ENCODE measurements at regions not wholly inside any gene's neighbourhood (a gene's known extent, or its start where the extent isn't known, plus 50 kb on each side); places are given as distances from the start of the nearest gene placed in this dataset.

DNA sequence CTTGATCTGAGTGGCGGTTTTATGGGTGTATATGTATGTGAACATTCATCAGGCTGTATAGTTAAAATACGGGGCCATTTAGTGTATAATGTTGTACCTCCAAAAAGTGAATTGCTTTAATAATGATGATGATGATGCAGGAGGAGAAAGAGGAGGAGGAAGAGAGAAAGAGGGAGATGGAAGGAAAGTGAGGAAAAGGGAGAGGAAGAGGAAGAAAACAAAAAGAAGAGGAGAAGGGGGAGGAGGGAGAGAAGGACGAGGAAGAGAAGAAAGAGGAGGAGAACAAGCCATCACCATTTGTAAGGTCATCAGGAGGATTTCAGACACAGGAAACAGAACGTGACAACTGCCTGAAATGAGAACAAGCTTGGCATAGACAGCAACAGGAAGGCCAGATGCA is 168.4 kb upstream of the NCKAP5 start:
- Histone ChIP-seq H3K23me2 (ENCODE audit: low read depth, low read length) (no peaks in the 10 kb centered on the region), H3K27me3 (replicated peaks in 1 of 4; ENCODE audit: control insufficient read depth in 3 of 4, extremely low read depth in 1 of 4, insufficient read depth in 3 of 4, low read length in 3 of 4) (no peaks in the 10 kb centered on the region), H3K56ac (replicated peaks; ENCODE audit: insufficient read length, low read depth, low read length) (no peak overlapping the region), H2BK15ac (ENCODE audit: low read length) (no peak overlapping the region), H2BK5ac (ENCODE audit: low read depth, low read length) (no peak overlapping the region), H3K4me1 (replicated peaks in 1 of 4; ENCODE audit: control insufficient read depth in 3 of 4, insufficient read depth in 4 of 4, low read length in 3 of 4) (no peaks in the 10 kb centered on the region), H3K9ac (replicated peaks in 1 of 4; ENCODE audit: extremely low read depth in 1 of 4, low read depth in 3 of 4, low read length in 3 of 4) (no peak overlapping the region), H3K23ac (ENCODE audit: insufficient read length) (no peak overlapping the region), H2BK12ac (ENCODE audit: low read depth, low read length) (no peak overlapping the region), H2AK5ac (ENCODE audit: low read depth, low read length) (no peak overlapping the region), H3K4ac (replicated peaks; ENCODE audit: insufficient read length, low read depth, low read length) (no peak overlapping the region), H2AFZ (ENCODE audit: low read length) (no peak overlapping the region), H4K20me1 (replicated peaks in 1 of 2; ENCODE audit: control insufficient read depth in 1 of 2, insufficient read depth in 2 of 2, low read length in 2 of 2) (no peaks in the 10 kb centered on the region), H3K9me3 (ENCODE audit: insufficient read depth in 2 of 2, low read depth in 1 of 2, low read length in 1 of 2) (peaks cover 0 to 3% of the 10 kb centered on the region in 2 experiments; a peak in 1 of 4 replicates), H3K36me3 (ENCODE audit: control insufficient read depth in 2 of 4, insufficient read depth in 4 of 4, low read length in 3 of 4) (no peaks in the 10 kb centered on the region), H3K18ac (ENCODE audit: extremely low read depth, low read length) (no peak overlapping the region), H3K79me1 (ENCODE audit: low read depth, low read length) (no peaks in the 10 kb centered on the region), H3K14ac (ENCODE audit: insufficient read length) (no peak overlapping the region), H4K91ac (replicated peaks; ENCODE audit: insufficient read length, low read length) (no peak overlapping the region), H3K4me3 (ENCODE audit: extremely low read depth in 1 of 4, insufficient read depth in 2 of 4, low read depth in 3 of 4, low read length in 4 of 4) (no peak overlapping the region), H4K8ac (ENCODE audit: extremely low read depth, insufficient read depth, low read length) (no peak overlapping the region), H3K79me2 (ENCODE audit: control insufficient read depth in 1 of 2, insufficient read depth in 2 of 2, low read length in 2 of 2) (no peaks in the 10 kb centered on the region), H4K5ac (ENCODE audit: insufficient read length, low read depth, low read length) (no peak overlapping the region), H3K4me2 (ENCODE audit: insufficient read depth in 1 of 2, low read depth in 2 of 2, low read length in 2 of 2) (no peak overlapping the region), H2BK20ac (ENCODE audit: low read length) (no peak overlapping the region), H2BK120ac (replicated peaks; ENCODE audit: low read depth, low read length) (no peak overlapping the region), H3K27ac (ENCODE audit: low read depth, low read length) (no peak overlapping the region)
- CTCF ChIA-PET (ENCODE audit: partially characterized antibody): interaction anchor here (0.7 kb wide), 1 partner anchor 898 kb away, joined by 3 read pairs; no protein-coding TSS in a partner anchor
- POLR2A ChIA-PET (ENCODE audit: partially characterized antibody): no interaction called here
- FAIRE-seq (no peak), DNase-seq (ENCODE audit: low read depth in 1 of 2, low spot score in 2 of 2) (no peak)
- 88% methylated on average over 4 of the region's 4 CpGs; no CpG with 5 or more reads in 1 of the 2 experiments for WGBS, 2 experiments (ENCODE audit: extremely low coverage in 1 of 2, insufficient coverage in 1 of 2, insufficient read length in 1 of 2, insufficient replicate concordance in 2 of 2, low coverage in 1 of 2, low lambda C conversion rate in 2 of 2, missing lambda C conversion rate in 1 of 2)
- TF ChIP-seq CTBP2 (IDR thresholded peaks at IDR 0.05; ENCODE audit: borderline replicate concordance, insufficient read depth, insufficient read length, low read length) (no peak), EZH2 (IDR thresholded peaks at IDR 0.05; ENCODE audit: low read depth, low read length, severe bottlenecking) (no peak), RNF2 (IDR thresholded peaks at IDR 0.05; ENCODE audit: borderline replicate concordance, low read depth, low read length, missing control alignments, poor library complexity, severe bottlenecking) (no peak), SIN3A (conservative IDR thresholded peaks at IDR 0.05 in 1 of 2, IDR thresholded peaks at IDR 0.05 in 1 of 2; ENCODE audit: low read depth in 1 of 2, low read length in 2 of 2) (no peak), KDM1A (IDR thresholded peaks at IDR 0.05; ENCODE audit: borderline replicate concordance, low read length) (no peak), RAD21 (IDR thresholded peaks at IDR 0.05 in 1 of 2, conservative IDR thresholded peaks at IDR 0.05 in 1 of 2; ENCODE audit: low read depth in 2 of 2, low read length in 2 of 2) (no peak), MAFK (IDR thresholded peaks at IDR 0.05; ENCODE audit: low read depth, low read length) (no peak), JUND (IDR thresholded peaks at IDR 0.05; ENCODE audit: low read length) (no peak), HDAC2 (IDR thresholded peaks at IDR 0.05; ENCODE audit: borderline replicate concordance in 1 of 2, low read depth in 2 of 2, low read length in 2 of 2) (no peak), SIX5 (IDR thresholded peaks at IDR 0.05; ENCODE audit: low read depth, low read length) (no peak), NANOG (IDR thresholded peaks at IDR 0.05; ENCODE audit: insufficient read depth, low read depth, low read length, poor library complexity, severe bottlenecking) (no peak), SP1 (IDR thresholded peaks at IDR 0.05; ENCODE audit: low read depth, low read length) (no peak), SP2 (IDR thresholded peaks at IDR 0.05; ENCODE audit: low read length) (no peak), SP4 (IDR thresholded peaks at IDR 0.05; ENCODE audit: low read length) (no peak)

All from H1 (cell line).